ENCODE measurements at regions not wholly inside any gene's neighbourhood (a gene's known extent, or its start where the extent isn't known, plus 50 kb on each side); places are given as distances from the start of the nearest gene placed in this dataset.

DNA sequence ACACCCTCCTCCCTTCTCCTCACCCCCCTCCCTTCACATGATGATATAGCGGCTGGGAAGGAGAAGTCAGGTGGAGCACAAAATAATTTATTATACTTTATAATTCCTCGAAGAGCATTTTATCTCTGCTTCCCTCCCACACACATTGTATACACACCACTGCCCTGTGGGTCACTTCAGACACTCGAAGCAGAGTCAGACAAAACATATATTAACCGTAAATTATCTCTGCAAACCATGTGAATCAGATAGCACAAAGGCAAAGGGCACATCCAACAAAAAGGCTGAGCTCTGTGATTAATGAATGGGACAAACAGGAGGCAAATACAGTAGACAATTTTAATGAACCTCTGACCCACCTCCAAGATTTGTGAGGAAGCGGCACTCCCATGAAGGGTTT, 450.7 kb downstream of the GALC start:
- TF ChIP-seq EZH2 (IDR thresholded peaks at IDR 0.05; ENCODE audit: borderline replicate concordance, insufficient read depth, low read length, poor library complexity, severe bottlenecking) (no peak), TAF1 (IDR thresholded peaks at IDR 0.05; ENCODE audit: low read depth) (no peak), SMC3 (conservative IDR thresholded peaks at IDR 0.05; ENCODE audit: poor library complexity) (no peak)
- TF ChIP-seq, protein P1, sequence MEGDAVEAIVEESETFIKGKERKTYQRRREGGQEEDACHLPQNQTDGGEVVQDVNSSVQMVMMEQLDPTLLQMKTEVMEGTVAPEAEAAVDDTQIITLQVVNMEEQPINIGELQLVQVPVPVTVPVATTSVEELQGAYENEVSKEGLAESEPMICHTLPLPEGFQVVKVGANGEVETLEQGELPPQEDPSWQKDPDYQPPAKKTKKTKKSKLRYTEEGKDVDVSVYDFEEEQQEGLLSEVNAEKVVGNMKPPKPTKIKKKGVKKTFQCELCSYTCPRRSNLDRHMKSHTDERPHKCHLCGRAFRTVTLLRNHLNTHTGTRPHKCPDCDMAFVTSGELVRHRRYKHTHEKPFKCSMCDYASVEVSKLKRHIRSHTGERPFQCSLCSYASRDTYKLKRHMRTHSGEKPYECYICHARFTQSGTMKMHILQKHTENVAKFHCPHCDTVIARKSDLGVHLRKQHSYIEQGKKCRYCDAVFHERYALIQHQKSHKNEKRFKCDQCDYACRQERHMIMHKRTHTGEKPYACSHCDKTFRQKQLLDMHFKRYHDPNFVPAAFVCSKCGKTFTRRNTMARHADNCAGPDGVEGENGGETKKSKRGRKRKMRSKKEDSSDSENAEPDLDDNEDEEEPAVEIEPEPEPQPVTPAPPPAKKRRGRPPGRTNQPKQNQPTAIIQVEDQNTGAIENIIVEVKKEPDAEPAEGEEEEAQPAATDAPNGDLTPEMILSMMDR (IDR thresholded peaks at IDR 0.05; ENCODE audit: poor library complexity, severe bottlenecking): no peak
